GM18868 (cell line): ENCODE measurements at regions not wholly inside any gene's neighbourhood (a gene's known extent, or its start where the extent isn't known, plus 50 kb on each side); places are given as distances from the start of the nearest gene placed in this dataset.

Source experiments
- ATAC-seq: cut with Tn5 transposase; IDR thresholded peaks from one replicate; pipeline ENCODE4 v1.9.1; 2021; ENCODE audit warnings: mild to moderate bottlenecking, moderate library complexity; ENCODE audit not compliant: unreplicated experiment

DNA sequence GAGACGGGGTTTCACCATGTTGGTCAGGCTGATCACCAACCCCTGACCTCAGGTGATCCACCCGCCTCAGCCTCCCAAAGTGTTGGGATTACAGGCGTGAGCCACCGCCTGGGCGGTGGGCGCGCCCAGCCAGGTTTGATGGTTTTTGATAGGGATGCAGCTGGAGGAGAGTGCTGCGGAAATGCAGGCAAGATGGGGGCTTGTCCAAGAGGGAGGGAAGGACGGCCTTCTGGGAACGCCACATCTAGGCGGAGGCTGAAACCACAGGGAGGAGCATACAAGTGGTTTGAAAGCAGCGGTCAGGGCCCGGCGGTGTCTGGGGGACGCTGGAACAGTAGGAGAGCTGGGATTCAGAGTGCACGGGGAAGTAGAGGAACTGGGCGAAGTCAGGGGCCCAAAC, 134.6 kb downstream of the VRK1 start:
- no peak for ATAC-seq

DNA sequence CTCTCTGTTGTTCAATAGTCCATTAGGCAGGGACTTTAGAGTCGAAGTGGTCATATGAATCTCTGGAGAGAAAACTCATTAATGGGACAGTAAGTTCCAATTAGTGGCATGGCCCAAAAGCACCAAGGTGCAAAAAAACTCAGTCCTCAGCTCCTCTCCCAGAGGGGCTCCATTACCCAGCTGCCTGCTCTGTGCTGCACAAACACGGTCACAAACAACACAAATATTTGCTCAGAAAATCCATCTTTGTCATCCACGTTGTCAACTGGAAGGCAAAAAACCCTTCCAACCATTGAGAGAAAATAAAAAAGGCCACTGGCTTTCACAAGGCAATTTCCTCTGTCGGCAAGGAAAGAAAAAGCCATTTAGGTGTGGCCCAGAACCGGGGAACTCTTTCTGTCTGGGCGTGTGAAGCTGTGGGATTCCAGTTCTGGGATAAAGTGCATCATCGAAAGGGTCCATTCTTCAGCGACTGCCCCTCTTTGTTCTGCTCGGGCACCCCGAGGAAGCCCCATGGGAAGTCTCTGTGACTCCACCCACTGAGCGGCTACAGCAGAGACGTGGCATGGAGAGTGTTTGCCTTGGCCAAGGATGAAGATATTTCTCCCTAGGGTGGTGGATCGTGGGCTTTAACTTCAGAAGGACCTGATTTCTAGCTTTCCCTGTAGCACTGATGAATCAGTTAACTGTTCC, 137.6 kb downstream of the VRK1 start:
- no peak for ATAC-seq

DNA sequence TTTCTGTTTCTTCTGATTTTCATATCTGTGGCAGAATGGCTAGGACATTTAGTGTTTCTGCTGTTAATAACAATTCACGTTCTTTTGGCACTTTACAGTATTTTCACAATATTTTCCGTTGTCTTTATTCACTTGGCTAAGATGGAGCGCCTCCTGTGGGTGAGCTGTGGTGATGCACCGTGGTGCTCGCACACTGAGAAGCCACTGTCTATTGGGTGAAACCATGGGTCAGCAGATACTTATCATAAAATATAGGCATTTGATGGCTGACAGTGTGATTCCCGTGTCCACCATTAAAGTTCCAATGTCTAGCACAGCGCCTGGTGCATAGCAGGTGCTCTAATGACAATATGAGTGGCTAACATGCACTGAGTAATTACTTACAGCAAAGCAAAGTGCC, 141.8 kb downstream of the VRK1 start:
- no peak for ATAC-seq

DNA sequence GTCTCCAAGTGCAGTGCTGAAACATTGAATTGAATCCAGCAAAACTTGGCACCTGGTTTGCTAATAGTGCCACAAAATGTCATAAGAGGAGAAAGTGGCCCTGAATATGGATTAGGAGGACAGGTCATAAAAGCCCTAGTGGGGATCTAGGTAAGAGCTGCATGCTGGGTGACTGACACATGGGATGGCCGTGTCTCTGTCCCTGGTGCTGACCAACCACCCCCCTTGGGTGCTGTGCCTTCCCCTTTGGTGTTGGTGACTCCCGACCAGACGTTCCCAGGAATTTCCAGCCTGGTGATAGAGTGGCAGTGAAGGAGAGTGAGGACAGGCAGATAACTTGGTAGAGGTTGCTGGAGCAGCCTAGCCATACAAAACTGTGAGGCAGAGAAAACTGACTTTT, 142.8 kb downstream of the VRK1 start:
- ATAC-seq: no peak

DNA sequence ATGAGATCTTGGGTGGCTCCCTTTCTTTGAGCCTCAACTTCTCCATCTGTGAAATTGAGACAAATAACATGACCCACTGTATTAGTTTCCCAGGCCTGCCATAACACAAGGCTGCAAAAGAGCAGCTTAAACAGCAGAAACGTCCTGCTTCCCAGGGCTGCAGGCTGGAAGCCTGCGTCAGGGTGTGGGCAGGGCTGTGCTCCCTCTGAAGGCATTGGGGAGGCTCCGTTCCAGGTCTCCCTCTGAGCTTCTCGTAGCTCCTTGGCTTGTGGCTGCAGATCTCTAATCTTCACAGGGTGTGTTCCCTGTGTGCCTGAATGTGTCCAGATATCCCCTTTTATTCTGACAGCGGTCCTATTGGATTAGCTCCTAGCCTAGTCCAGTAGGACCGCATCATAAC, 147.1 kb downstream of the VRK1 start:
- ATAC-seq: no peak

GRCh38 chr14:96945721-96946120, 148.5 kb downstream of the VRK1 start:
- no peak for ATAC-seq

DNA sequence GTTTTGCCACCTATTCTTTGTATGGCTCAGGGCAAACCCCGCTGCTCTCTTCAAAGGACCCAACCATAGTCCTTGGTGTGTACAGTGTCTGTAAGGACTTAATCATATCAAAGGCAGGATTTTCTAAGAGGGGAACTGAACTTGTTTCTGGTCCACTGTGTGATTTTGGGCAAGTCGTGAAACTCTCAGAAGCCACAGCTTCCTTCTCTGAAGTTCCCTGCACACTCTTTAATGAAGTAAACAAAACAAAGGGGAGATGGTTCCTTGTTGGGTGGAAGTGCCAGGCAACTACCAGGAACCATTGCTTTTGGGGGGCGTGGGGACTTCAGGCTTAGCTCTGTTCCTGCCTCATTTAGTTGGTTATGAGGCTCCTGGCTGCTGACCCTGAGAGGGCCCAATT, 152.4 kb downstream of the VRK1 start:
- ATAC-seq: no peak

GRCh38 chr14:96951511-96951910, 154.3 kb downstream of the VRK1 start:
- no peak for ATAC-seq

- no peak for ATAC-seq
Observed at GRCh38 chr14:96953087-96953874, 156.1 kb downstream of the VRK1 start.

DNA sequence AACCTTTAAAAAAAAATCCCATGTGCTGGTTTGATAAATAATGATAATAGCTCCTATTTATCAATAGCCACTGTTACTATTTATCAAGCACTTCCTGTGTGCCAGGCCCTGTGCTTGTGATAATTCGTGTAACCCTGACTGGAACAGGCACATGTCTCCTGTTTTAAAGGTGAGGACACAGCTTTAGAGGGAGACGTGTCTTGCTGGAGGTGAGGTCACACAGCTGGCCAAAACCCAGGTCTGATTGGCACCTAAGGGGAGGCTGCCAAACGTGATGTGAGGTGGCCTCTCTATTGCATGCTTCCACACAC, 156.6 kb downstream of the VRK1 start:
- ATAC-seq: no peak

DNA sequence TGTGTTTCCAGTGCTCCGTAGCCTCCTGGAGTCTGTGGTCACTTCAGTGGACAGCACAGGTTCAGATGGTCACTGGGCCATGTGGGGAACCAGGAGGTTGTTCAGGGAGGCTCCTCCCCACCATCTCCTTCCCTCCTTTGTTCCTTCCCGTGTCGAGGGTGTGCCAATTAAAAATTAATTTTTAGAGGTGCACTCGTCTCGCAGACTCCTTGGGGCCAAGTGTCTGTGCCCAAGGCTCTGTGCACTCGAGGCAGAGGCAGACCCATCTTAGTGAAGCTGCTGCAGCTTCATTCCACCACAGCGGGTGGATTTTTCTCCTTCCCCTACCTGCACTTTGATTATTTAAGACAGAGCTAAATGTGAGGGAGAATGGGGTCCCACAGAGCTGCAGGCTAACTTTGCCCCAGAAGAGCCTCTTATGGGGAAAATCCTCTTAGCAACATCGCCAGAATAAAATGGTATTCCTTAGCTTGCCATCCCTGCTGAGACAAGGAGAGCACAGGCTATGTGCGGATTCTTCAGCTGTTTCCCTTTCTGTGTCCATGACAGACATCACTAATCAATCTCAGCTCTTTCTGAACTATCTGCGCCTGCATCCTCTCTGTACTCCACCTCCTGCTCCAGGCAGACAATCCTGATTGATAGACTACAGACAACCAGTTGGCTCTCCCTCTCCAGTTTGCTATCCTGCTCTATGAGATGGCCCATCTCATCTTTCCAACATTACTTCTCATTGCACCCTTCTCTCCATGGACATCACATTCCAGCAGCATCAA, 159.5 kb downstream of the VRK1 start:
- ATAC-seq: no peak

DNA sequence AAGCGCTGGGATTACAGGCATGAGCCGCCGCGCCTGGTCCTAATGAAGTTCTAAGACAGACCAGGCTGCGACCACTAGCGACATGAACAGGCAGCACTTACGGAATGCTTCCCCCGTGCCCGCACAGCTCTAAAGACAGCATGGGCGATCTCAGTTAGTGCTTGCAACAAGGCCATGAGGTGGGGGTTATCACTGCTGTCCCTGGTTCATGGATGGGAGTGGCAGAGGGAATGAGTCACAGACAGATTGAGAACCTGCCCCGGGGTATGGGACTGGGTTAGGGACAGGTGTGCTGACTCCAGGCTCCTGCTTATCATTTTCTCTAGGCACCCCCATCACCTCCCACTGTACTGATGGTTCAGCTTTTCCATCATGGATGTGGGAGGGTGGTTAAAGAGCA, 160.9 kb downstream of the VRK1 start:
- ATAC-seq: no peak

DNA sequence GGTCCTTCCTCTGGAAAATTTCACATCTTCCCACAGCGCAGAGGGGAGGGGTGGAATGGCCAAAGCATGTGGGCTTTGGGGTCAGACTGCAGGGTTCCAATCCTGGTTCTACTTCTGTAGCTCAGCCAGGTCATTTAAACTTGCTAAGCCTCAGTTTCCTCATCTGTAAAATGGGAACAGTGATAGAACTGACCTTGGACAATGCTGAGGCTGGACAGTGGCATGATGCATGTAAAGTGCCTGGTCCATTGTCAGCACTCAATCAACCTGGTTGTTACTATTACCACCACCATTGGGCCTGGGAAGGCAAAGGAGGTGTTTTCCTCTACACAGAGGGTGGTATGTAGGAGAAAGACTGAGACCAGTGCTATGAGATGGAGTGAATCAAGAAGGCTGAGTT, 162.8 kb downstream of the VRK1 start:
- no peak for ATAC-seq

DNA sequence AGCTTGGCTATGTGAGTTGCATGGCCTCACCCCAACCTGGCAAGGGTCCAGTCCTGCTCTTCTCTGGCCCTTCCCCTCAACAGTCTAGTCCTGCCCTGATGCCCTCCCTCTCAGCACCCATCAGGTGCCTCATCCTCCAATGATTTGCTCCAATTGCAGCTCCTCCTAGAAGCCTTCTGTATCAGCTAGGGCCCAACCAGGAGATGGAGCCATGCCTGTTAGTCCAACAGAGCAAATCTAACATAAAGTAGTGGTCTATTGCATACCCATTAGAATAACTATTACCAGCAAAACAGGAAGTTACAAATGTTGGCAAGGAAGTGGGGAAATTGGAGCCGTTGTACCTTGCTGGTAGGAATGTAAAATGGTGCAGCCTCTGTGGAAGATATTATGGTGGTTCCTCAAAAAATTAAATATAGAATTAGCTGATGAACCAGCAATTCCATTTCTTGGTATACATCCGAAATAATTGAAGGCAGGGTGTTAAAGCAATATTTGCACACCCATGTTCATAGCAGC, 163.5 kb downstream of the VRK1 start:
- ATAC-seq: no peak

DNA sequence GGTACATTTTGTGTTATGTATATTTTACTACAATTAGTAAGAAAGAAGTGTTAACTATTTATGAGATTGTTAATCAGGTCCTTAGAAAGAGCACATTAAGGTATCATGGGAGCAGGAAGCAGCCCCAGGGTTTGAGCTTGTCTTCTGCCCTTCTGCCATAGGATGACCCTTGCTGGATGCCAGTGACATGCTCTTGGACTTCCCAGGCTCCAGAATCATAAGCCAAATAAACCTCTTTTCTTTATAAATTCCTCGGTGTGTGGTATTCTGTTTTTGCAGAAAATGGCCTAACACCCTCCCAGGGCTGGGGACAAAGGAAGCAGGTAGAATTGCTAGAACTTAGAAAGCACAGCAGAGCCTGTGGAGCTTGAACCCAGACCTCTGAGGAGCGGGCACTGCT, 164.7 kb downstream of the VRK1 start:
- ATAC-seq: no peak

GRCh38 chr14:96962337-96962736, 165.2 kb downstream of the VRK1 start:
- ATAC-seq: no peak

DNA sequence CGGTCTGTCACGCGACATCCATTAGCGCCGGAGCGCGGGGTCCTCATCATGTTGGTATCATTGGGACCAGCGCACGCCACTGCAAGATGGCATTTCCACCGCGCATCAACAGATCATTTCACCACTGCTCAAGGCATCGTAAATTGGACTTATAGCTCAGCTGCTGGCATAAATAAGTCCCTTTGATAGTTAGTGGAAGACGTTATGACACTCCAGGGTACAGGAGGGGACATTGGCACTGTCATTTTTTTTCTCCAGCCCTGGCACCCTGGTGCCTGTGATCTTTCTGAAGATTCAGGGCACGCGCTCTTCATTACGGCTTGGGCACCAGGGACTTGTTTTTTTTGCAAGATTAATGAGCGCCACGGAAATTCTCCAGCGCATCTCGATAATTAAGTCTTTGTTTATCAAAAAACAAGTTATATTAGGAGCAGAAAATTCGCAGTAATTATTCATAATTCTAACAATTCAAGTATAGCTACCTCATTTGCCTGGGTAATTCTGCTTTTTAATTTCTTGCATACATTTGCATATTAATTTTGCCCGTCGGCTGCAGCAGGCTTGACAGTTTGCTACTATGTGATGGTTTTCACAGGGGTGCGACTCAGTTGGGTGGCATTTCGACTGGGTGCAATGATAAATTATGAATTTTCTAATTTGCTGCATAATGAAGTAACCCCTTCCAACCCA, 167.7 kb downstream of the VRK1 start:
- ATAC-seq: no peak

GRCh38 chr14:96965885-96966595, 168.9 kb downstream of the VRK1 start:
- no peak for ATAC-seq

GRCh38 chr14:96975116-96975515, 177.9 kb downstream of the VRK1 start:
- ATAC-seq: no peak

- ATAC-seq: no peak
Observed at GRCh38 chr14:96978525-96979272, 181.5 kb downstream of the VRK1 start.
